GM10266 (cell line): ENCODE measurements at regions not wholly inside any gene's neighbourhood (a gene's known extent, or its start where the extent isn't known, plus 50 kb on each side); places are given as distances from the start of the nearest gene placed in this dataset.

Experiments
- DNase-seq: peaks from one replicate; pipeline ENCODE4 v3.0.0; 2012; ENCODE audit errors: extremely low spot score
- TF ChIP-seq, protein P1 (sequence below): IDR thresholded peaks from 2 replicates; pipeline ENCODE4 v1.5.1; 2012; ENCODE audit warnings: mild to moderate bottlenecking, low read depth; ENCODE audit not compliant: control insufficient read depth, insufficient read depth; ENCODE audit errors: missing control alignments

GRCh38 chr15:94075349-94075748 is 156.0 kb upstream of the MCTP2 start:
- TF ChIP-seq, protein P1, sequence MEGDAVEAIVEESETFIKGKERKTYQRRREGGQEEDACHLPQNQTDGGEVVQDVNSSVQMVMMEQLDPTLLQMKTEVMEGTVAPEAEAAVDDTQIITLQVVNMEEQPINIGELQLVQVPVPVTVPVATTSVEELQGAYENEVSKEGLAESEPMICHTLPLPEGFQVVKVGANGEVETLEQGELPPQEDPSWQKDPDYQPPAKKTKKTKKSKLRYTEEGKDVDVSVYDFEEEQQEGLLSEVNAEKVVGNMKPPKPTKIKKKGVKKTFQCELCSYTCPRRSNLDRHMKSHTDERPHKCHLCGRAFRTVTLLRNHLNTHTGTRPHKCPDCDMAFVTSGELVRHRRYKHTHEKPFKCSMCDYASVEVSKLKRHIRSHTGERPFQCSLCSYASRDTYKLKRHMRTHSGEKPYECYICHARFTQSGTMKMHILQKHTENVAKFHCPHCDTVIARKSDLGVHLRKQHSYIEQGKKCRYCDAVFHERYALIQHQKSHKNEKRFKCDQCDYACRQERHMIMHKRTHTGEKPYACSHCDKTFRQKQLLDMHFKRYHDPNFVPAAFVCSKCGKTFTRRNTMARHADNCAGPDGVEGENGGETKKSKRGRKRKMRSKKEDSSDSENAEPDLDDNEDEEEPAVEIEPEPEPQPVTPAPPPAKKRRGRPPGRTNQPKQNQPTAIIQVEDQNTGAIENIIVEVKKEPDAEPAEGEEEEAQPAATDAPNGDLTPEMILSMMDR = no peak
- DNase-seq = no peak

DNA sequence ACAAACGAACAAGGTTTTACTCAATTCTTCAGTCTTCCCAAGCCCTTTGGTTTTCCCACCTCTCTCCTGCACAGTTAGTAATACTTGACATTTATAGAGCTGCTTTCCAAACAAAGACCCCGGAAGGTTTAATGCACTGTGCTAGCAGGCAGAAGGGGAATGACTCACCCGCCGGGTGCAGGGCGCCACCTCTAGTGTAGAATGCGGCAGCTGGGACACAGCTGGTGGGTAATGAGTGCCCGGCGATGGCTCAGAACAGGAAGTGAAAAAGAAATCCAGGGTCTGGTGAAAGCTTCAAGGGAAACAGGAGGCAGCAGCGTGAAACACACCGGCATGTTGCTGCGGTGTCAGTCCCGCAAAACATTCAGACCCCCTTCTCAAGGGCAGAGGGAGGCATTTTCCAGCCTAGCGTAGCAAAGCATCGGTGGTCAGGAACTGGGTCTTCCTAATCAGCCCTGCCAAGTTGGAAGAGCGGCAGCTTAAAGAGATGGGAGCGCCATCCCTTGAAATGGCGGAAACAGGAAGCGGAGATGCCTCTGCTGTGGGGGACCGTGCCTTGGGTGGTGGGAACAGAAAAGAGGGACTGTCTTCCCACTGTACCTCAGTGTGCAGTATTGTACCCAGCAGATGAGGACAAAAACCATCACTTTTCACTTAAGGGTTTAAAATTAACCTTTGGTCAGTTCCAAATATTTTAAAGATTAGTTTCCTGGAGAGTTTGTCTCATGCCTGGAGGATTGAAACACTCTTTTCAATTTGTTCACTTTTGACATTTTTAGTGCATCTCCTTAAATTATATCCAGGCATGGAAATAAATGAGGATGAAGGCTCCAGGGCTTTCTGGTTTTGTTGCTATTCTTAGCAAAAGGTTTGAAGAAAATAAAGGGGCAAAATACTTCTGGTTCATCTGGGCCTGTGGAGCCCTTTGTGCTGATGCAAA is 160.7 kb upstream of the MCTP2 start:
- TF ChIP-seq, protein P1 = no peak
- no peak for DNase-seq

GRCh38 chr15:94069844-94070243 is 161.5 kb upstream of the MCTP2 start:
- no peak for DNase-seq
- TF ChIP-seq, protein P1 = no peak

GRCh38 chr15:94066811-94067210 is 164.6 kb upstream of the MCTP2 start:
- DNase-seq = no peak
- TF ChIP-seq, protein P1 = no peak

DNA sequence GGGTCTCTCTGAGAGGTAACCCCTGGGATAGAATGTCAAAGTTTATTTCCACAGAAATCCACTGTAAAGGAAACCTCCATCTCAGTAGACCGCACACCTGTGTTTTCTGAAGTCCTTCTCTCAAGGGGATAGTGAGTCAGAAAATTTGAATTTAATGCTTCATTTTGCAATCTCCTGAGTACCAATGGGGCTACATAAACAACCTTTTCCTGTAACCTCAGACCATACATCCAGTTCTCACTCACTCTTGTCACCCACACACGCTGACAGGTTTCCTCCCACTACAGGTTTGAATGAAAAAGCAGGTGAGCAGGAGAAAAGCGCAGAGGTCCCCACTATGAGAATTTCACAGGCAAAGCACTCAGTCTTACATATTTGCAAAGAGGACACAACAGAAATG is 165.3 kb upstream of the MCTP2 start:
- DNase-seq = no peak
- TF ChIP-seq, protein P1 = no peak

DNA sequence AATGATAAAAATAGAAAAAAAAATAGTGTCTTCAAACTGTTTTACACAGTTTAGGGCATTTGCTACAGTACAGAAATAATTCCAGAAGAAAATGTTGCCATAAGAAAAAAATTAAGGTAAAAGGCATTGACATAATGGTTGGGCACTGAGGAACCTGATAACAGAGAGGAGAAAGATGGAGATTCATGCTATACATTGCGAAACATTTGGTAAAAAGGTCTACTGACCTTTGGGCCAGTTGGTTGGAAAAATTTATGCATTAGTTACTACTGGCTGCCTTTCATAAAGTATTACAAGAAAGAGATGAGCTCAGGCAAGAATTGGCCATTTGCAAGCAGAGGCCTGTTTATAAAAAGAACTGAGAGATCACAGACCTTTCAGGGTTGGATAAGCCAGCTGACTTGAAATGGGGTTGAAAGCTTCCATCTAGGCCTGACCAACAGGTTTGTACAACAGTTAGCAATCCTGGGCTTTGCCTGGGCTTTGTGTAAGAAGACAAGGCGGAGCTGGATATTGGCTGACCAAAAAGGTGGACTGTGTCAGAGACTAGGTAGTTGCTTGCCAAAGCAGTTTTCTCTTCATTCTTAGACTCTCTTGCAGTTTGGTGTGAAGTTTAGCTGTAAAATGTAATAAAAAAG is 166.6 kb upstream of the MCTP2 start:
- DNase-seq = no peak
- TF ChIP-seq, protein P1 = no peak

GRCh38 chr15:94061041-94061440 is 170.3 kb upstream of the MCTP2 start:
- TF ChIP-seq, protein P1 = no peak
- DNase-seq = no peak
